Stimulated activated CD4-positive, alpha-beta T cell treated with anti-CD3 and anti-CD28 coated beads, Interleukin-4, amount 100 ng/mL, for 24 hours (primary cell): ENCODE measurements at regions not wholly inside any gene's neighbourhood (a gene's known extent, or its start where the extent isn't known, plus 50 kb on each side); places are given as distances from the start of the nearest gene placed in this dataset.
"Not testable (repeated sequence)": the region's sequence is repeated elsewhere in the genome, so short reads cannot be mapped to it uniquely, and the experiment has no call there.

Experiments
- DNase-seq: peaks from one replicate; pipeline ENCODE4 v3.0.0-alpha.2; 2020

DNA sequence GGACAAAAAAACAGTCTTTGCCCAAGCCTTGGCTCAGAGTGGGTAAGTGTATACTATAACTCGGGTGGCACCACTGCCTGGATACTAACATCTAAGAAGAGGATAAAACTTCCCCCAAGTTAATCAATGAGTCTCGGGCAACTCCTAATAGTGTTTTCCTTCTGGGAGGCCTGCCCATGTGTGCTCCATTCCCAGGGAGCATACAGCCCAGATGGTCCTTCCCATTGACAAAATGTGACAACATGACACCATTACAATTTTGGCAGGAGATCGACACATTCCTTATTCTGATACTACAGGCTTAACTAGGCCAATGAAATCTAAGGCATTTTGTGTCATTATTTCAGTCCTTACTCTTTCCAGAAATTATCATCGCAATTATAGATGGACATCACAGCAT, 52.7 kb upstream of the CRIM1 start:
- DNase-seq: no peak

DNA sequence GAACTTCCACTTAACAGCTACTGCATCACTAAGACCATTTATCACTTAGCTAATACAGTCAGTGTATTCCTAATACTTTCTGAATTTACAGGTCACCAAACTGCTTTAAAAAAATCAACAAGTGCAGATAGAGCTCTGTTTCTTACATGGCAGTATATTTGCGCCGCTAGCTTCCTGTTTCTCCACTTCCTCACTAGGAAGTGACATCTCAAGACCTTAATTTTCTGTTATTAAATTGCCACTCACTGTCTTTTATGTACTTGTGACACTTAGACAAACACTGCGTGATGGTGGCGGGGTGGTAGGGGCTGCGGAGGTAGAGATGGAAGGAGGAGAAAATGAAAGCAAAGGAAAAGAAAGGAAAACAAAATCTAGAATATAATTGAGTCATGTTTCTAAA, 53.7 kb upstream of the CRIM1 start:
- DNase-seq: no peak

DNA sequence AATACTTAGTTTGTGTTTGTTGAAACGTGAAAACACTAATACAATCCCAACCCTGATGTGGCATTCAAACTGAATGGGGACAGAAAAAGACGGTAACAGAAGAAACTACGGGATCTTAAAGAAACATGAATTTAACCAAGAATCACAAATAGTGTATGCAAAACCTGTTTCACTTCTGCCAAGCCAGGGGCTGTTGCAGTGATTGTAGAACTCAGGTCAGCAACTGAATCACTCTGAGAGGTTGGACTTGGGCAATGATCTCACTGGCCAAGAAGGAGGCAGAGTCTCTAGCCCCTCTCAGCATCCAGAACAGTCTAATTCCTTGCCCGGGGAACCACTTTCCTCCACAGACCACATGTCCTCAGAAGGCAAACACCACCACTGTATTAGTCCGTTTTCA, 54.9 kb upstream of the CRIM1 start:
- DNase-seq: no peak

DNA sequence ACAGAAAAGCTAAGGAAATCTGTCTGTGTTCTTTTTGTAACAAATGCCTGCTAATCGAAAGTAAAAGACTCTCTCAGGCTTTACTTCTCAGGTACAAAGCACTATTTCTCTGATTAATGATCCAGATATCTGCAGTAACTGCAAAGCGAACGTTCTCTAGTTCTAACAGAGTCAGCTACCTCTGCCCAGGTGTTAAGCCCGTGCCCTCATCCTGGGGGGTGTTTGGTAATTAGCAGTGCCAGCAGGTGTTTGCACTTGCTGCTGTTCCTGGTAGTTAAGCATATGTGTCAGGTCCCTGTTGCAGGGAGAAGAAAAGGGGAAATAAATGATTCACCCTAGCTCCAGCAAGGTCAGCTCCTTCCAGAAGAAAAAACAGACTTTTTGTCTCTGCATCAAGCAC, 58.8 kb upstream of the CRIM1 start:
- no peak for DNase-seq

DNA sequence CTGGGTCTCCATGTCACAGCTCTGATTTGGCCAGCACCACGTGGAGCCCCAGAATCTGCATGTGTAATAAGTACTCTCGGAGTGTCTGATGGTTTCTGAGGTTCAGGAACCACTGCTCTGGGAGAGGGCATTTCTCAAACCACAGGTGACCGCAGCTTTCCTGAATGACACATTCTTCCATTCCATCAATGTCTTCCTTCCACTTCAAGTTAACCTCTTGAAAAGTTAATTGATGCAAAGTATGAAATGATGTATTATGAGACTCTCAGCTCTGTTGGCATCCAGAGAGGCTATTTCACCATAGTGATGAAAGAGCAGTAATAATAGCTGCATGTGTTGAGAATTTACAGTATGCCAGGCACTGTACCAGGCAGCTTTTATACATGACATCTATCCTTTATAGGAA, 61.3 kb upstream of the CRIM1 start:
- peak; percentile 20 for DNase-seq

DNA sequence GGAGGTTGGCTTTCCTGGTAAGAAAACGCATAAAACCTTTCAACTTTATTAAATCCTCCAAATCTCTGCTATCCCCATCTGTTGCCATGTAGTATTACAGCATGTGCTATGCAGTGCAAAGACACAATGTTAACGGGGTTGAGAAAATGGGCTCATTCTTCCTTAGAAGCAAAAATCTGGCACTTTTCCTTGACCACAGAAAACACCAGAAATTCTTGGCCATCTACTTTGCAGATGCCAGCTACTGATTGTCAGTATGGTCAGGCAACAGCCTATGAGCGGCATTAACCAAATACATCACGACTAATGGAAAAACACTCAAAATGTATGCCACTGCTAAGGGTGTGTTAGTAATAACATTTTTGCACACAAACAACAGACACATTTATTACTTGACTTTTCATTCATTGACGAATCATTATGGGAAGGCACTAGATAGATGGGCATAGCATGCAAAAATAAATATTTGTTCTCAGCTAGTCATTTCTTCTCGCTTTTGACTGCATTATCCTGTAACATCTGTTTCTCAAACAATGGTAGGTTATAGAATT, 65.2 kb upstream of the CRIM1 start:
- DNase-seq: no peak

DNA sequence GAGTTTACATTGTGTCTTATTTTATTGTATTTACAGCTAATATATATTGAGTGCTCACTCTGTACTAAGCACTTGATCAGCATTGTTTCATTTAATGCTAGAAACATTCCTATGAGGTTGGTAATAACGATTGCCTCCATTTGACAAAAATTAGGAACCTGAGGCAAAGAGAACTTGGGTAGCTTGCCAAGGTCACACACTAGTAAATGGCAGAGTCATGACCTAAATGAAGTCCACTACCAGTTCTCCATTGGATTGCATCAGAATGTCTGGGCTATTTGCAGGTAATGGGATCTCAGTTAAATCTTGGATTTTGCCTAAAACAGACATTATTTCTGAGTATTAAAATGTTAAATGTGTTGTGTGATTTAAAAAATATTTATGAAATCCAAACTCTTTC, 65.8 kb upstream of the CRIM1 start:
- no peak for DNase-seq

DNA sequence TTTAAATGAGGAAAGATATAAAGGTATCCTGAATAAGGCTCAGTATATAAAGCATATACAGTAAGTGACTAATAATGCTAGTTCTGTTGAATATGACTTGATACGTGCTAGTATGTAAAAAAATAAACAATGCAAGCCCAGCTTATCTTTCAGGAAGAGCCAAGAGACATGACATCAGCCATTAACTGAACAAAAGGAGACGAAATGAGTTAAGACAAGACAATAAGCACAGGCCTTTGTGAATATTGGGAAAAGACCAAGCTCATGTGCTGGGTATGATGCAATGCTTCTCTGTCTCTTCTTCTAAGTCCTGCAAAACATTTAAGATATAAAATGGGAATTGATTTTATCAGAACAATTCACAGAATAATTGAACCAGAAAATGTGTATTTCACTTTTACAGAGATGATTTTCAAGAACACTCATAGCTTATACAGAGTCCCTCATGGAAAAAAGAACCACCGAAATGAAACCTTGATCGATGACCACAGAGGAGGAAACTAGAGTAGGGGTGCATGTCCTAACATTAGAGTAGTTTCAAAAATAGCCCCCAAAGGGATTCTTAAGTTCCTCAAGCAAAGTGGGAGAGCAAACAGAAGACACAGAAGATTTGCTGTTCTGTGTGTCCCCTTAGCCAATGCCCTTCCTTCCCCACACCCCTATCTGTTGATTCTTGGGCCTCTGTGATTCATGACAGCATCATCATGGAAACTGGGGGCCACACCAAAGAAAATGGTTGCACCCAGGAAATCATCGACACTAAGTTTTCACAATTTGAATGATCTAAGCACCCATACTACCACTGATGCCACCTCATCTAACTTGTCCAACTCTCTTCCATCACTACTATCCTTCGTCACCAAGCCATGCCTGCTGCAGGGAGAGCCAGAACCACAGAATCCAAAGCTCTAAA, 68.0 kb upstream of the CRIM1 start:
- peak; percentile 35 for DNase-seq

DNA sequence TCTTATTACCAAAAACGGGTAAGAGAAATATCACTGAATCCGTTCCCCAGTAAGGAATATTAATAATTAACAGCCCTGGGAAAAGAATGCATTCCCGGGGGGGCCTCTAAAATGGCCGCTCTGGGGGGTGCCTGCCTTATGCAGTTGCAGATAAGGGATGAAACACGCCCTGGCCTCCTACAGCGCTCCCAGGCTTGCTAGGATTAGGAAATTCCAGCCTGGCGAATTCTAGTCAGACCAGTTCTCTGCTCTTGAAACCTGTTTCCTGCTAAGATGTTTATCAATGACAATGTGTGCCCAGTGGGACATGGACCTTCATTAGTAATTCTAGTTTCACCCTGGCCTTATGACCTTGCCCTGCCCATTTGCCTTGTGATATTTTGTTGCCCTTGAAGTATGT, 76.1 kb upstream of the CRIM1 start:
- not testable (repeated sequence) for DNase-seq

DNA sequence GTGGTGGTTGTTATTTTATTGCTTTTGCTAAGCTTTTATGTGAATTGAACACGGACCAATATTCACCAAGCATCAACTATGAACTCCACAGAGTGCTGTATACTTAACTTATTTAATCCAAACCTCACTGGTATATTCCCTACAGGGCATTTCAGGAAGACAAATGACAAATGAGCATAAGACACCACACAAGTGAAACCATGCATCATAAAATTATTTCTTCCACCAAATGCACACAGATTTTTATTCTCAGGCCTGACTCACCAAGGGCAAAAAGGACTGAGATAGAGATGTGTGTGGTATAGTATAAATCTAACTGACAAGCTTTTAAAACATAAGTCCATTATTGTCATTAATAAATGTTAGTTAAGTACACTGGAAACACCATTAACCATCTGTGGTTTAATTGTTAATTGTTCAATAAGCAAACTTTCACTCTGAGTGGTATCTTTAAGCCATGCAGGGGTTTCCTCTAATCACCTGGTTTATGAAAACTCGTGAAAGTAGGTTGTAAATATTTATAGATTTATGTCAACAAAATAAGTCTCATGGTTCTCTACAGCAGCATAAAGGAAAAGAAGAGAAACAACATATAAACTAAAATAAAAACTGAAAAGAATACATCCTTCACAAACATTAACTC, 77.6 kb upstream of the CRIM1 start:
- DNase-seq: no peak

DNA sequence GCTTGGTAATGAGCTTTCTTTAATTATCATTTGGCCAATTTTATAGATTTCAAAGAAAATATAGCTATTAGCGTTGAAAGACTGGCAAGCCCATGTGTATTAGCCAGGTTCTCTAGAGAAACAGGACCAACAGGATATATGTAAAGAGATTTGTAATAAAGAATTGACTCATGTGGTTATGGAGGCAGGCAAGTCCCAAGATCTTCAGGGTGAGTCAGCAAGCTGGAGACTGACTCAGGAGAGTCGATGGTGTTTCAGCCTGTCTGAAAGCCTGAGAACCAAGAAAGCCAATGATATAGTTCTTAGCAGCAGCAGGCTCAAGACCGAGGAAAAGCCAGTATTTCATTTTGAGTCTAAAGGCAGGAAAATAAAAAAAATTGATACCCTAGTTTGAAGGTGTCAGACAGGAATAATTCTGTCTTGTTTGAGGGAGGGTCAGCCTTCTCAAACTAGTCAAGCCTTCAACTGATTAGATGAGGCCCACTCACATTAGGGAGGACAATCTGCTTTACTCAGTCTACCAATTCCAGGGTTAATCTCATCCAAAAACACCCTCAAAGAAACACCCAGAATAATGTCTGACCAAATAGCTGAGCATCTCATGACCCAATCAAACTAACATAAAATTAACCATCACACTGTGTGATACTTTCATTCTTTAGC, 78.3 kb upstream of the CRIM1 start:
- peak; percentile 54 for DNase-seq

DNA sequence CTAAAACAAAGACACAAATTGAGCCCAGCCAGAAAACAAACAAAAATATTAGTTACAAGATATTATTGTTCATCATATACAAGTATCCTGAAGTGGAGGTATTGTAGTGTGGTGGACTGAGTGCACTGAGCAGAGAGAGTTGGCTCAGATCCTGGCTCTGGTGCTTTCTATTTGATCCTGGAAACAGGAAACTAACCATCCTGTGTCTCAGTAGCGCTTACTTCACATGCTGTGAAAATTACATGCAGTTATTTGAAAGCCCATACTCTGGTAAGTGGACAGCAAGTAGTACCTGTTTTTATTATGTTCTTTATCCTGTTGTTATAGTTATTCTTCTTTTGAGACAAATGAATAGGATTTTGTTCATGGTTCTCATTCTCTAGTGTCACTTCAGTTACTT, 84.3 kb upstream of the CRIM1 start:
- DNase-seq: no peak

DNA sequence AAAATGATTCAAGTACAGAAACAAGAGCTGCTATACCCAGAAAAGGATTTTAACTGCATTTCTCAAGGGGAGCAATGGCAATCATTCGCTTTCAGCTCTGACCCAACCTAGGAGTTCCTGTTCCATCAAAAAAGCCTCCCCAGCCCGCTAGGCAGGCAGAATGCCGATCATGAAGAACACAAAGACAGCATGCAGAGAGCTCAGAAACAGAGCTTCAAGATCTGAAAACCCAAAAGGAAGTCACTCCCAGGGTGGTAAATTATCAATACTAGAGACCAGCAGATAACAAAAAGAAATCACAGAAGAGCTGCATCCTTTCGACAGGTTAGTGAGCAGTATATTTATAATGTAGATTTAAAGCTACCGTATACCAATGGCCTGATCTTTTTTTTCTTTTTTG, 84.8 kb upstream of the CRIM1 start:
- DNase-seq: no peak

DNA sequence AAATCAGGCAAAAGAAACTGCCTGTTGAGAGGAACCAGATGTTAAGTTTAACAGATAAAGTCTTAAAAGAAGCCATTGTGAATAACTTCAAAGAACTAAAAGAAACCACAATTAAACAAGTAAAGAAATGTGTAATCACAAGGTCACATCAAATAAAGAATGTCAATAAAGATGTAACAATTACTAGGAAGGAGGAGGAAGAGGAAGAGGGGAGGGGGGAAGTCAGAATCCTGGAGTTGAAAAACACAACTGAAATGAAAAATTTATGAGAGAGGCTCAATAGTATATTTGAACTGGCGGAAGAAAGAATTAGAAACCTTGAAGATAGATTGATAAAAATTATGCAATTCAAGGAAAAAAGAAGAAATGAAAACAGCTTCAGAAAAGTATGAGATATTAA, 88.4 kb upstream of the CRIM1 start:
- DNase-seq: no peak

DNA sequence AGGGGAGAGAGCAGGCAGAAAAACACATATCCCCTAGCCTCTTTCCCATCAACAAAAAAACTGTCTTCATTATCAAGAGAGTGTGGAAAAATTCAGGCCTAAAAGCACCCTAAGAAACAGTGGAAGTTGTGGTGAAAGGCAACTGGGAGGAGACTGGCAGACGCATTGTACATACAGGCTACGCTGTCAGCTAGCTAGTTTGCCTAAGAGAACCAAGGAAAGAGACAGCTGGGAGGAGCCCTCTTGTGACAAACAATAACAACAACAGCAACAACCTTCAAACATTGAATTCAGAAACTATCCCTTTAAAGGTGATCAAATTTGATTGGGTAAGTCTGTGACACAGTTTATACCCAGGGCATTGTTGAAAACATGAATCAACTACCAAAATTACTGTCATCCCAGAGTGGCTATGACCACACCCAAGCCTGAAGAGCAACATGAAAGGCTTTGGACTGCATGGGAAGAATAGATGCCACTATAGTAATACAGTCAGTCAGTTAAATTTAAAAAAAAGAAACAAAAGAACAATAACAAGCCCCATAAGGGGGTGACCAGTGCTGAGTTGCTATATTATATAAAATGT, 88.9 kb upstream of the CRIM1 start:
- DNase-seq: no peak

DNA sequence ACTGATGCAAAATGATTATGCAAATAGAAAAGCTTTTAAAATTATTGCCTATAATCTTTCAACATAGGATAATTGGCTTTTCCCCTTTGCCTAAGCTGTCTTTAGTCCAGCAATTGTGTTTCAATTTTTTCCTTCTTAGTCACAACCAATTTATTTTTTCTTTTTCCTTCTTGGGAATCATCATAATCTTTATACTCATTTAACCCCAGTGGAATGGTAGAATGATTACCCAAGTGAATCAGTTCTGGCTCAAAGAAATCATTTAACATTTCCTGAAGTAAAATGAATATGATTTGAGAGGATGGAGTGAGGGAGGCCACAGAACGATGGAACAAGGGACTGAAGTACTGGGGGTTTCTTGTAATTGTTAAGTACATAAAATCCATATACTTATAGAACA, 93.0 kb upstream of the CRIM1 start:
- no peak for DNase-seq

DNA sequence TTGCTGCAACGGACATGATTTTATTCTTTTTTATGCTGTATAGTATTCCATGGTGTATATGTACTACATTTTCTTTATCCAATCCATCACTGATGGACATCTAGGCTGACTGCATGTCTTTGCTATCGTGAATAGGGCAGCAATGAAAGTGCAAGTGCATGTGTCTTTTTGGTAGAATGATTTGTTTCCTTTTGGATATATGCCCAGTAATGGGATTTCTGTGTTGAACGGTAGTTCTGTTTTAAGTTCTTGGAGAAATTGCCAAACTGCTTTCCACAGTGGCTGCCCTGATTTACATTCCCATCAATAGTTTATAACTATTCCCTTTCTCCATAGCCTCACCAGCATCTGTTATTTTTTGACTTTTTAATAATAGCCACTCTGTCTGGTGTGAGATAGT, 99.7 kb upstream of the CRIM1 start:
- DNase-seq: no peak

DNA sequence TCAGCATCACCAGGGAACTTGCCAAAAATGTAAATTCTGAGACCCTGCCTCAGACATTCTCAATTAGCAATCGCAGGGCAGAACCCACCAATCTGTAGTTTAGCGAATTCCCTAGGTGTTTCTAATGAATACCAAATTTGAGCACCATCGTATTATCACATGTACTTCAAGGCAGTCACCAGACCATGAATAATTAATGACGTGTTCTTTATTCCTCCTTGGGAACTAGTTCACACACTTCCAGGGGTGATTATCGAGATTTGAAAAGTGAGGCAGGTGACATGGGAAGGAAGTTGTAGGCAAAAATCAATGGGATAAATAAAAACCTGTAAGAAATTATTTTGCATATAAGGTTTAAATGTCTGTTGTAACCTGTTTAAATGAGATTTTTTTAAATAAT, 102.5 kb upstream of the CRIM1 start:
- DNase-seq: no peak

DNA sequence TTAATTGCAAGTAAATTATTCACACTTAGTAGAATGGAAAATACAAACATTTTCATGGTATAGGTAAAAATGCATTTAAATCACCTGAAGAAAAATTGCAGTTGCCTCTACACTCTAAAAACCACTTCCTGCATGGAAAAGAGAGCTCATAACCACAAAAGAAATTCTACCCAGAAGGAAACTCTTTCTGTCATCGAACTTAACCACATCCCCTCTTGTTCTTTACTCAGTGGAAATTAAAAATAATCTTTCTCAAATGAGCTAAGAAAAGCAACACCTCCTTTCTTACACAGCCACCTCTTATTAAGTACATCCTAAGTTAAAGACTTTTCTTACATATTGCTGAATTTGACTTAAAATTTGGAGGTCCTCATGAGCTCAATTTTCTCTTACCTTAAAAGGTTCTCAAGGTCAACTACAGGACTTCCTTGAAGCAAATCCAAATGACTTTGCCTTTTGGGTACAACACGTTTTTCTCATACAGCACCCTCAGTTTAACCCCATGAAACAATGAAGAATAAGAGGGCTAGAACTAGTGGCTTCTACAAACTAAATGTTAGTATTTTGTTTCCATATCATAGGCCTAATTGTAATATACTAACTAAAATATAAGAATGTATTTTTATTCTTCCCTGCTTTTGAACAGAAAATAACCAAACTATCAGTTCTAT, 109.1 kb upstream of the CRIM1 start:
- no peak for DNase-seq

DNA sequence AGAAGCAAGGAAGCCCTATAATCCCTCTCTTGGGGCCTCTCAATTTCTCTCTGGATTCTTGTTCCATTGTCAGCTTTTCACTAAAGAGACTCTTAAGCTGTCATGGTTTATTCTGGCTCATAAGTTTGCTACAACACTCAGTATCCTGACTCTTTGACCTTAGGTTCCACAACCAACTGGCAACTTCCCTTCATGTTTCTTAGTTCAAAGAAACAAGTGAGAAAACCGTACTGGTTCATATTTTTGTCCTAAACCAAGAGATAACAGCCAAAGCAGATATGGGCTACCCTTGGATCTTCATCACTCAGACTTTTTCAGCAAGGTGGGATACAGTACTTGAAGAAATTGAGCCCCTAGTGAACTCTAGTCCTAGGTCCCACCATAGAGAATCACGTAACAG, 109.9 kb upstream of the CRIM1 start:
- DNase-seq: no peak

DNA sequence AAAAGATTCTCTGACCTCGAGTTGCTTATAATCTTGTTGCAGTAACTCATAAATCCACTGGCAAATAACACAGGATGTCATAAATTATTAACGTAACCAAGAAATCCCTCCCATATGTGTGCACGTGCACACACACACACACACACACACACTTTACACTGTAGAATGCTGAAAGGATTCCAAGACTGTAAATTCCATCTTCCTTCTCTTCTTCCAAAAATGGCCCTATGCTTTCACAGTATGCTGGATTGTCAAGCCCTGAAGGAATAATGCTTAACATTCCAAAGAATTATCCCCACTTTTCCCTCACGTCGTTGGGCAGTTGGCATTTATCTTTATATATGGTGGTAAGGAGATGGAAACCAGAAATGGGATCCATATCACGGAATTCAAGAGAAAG, 117.5 kb upstream of the CRIM1 start:
- no peak for DNase-seq

DNA sequence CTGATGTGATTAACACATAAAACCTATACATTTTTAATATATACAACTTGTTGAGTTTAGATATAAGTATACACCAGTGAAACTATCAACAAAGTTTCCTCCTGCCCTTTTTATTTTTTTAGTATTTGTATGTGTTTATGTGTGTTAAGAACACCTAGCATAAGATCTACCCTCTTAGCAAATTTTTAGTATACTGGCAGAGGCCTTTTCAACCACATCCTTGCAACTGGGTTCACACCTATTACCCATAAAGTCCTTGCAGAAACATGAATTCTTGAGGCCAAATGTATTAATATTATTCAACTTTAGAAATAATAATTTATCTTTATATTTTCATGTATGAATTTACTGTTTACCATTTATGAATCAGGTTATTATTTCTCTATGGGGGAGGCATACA, 119.7 kb upstream of the CRIM1 start:
- no peak for DNase-seq

DNA sequence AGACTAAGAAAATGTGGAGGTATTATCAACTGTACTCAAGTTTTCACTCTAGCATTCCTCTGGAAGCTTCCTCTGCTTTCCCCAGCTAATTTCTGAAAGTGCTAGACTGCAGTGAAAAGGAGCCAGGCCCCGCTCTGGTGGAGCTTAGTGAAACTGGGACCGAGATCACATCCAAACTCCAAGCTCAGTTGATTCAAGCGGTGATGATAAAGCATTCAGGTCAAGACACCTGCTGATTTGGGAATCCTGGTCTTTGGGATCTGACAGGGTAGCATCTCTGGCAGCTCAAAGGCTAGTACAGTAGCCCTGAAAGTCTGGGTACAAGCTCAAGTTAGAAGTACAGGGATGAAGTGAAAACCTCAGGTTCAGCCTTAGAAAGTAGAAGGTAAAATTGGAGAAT, 120.2 kb upstream of the CRIM1 start:
- no peak for DNase-seq
